HFF-Myc (cell line): ENCODE measurements at regions not wholly inside any gene's neighbourhood (a gene's known extent, or its start where the extent isn't known, plus 50 kb on each side); places are given as distances from the start of the nearest gene placed in this dataset.

Source experiments
- DNase-seq: peaks from one replicate; pipeline ENCODE4 v3.0.0-alpha.2; 2011; ENCODE audit warnings: low read depth; ENCODE audit errors: extremely low read depth
- H3K4me3 ChIP-seq: replicated peaks from 2 replicates; pipeline ENCODE4 v1.5.1; 2011; ENCODE audit warnings: low read depth, mild to moderate bottlenecking, control low read depth, low read length
- CTCF ChIP-seq: IDR thresholded peaks from 2 replicates; pipeline ENCODE4 v1.5.1; 2012; ENCODE audit warnings: mild to moderate bottlenecking, low read depth, low read length, control low read depth; ENCODE audit errors: missing control alignments

- DNase-seq: no peak
- H3K4me3 ChIP-seq: no peak overlapping the region
- TF ChIP-seq CTCF: no peak
Observed at GRCh38 chr6:145274083-145274482, 461.2 kb downstream of the EPM2A start.

- no peak for DNase-seq
- no peak for TF ChIP-seq CTCF
- H3K4me3 ChIP-seq: no peak overlapping the region
Observed at GRCh38 chr6:145275019-145275418, 460.3 kb downstream of the EPM2A start.

- TF ChIP-seq CTCF: no peak
- DNase-seq: no peak
- H3K4me3 ChIP-seq: no peak overlapping the region
Observed at GRCh38 chr6:145275787-145276186, 459.5 kb downstream of the EPM2A start.

- TF ChIP-seq CTCF: no peak
- DNase-seq: no peak
- no peak overlapping the region for H3K4me3 ChIP-seq
Observed at GRCh38 chr6:145276756-145277155, 458.6 kb downstream of the EPM2A start.

- no peak for DNase-seq
- no peak overlapping the region for H3K4me3 ChIP-seq
- no peak for TF ChIP-seq CTCF
Observed at GRCh38 chr6:145277358-145278086, 457.8 kb downstream of the EPM2A start.

- no peak for DNase-seq
- no peak overlapping the region for H3K4me3 ChIP-seq
- no peak for TF ChIP-seq CTCF
Observed at GRCh38 chr6:145278163-145278807, 457.0 kb downstream of the EPM2A start.
